Panc1 (cell line): ENCODE measurements at regions not wholly inside any gene's neighbourhood (a gene's known extent, or its start where the extent isn't known, plus 50 kb on each side); places are given as distances from the start of the nearest gene placed in this dataset.

Experiments used
- CTCF ChIP-seq: fragments of 450-650 bp; IDR thresholded peaks from 2 replicates; pipeline ENCODE4 v1.5.1; 2017; ENCODE audit warnings: mild to moderate bottlenecking
- POLR2AphosphoS5 ChIP-seq: IDR thresholded peaks from 2 replicates; pipeline ENCODE4 v1.6.1; 2012; ENCODE audit warnings: mild to moderate bottlenecking, low read depth, low read length, moderate library complexity
- REST ChIP-seq, 2 experiments: IDR thresholded peaks; 2 replicates each; pipeline ENCODE4 v1.6.1; 2011 to 2012; ENCODE audit warnings: low read depth in 2 of 2, control low read depth in 1 of 2, low read length in 1 of 2, mild to moderate bottlenecking in 1 of 2, moderate library complexity in 1 of 2; ENCODE audit not compliant: insufficient read depth in 1 of 2
- SIN3A ChIP-seq: IDR thresholded peaks from 2 replicates; pipeline ENCODE4 v1.6.1; 2012; ENCODE audit warnings: low read depth, mild to moderate bottlenecking, low read length, moderate library complexity, borderline replicate concordance; ENCODE audit not compliant: insufficient read depth
- TCF7L2 ChIP-seq: IDR thresholded peaks from 2 replicates; pipeline ENCODE4 v1.6.1; 2011; ENCODE audit warnings: mild to moderate bottlenecking, low read depth, low read length, inconsistent platforms

- TF ChIP-seq CTCF (no peak), SIN3A (no peak), POLR2AphosphoS5 (no peak), TCF7L2 (no peak), REST (IDR thresholded peaks at IDR 0.05; ENCODE audit: insufficient read depth in 1 of 2, low read depth in 2 of 2, low read length in 1 of 2) (no peak)
Measured at GRCh38 chrX:125193921-125194320, 125.8 kb upstream of the TEX13C start.
